ENCODE measurements at regions not wholly inside any gene's neighbourhood (a gene's known extent, or its start where the extent isn't known, plus 50 kb on each side); places are given as distances from the start of the nearest gene placed in this dataset.

DNA sequence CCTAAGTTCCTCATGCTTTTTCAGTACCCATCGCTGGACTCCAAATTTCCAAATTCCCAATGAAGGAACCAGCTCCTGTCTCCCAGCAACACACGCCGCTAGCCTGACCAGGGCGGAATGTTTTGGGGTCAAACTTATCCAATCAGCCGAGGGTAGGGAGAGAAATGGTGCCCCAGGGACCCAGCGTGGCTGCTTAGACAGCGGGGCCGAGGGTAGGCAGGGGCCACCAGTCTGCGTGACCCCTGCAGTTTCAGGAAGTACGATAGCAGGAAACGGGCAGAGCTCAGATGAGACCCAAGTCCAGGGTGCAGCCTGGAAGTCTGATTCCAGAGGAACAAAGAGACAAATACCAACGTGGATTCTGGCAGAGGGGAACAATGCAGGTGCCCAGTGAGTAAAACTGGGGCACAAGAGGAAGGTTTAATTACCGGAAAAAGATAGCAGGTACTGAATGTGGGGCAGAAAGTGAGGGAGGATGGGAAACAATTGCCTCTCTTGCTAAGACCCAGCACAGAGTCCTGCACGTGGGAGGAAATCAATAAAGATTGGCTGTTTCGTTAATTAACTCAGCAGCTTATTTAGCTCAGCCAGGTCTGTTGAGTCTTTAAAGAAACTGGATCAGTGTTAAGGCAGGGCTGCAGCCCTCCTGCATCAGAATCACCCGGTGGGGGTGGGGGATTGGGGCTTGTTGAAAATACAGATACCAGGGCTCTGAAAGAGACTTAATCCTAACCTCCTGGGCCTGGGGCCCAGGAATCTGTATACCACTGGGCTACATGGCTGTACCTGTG, 50.4 kb upstream of the NFE2L3 start:
- TF ChIP-seq TAF1 (IDR thresholded peaks at IDR 0.05; ENCODE audit: low read depth) (no peak), EP300 (conservative IDR thresholded peaks at IDR 0.05; ENCODE audit: poor library complexity, severe bottlenecking) (no peak), POLR2AphosphoS5 (IDR thresholded peaks at IDR 0.05) (no peak), SMC3 (conservative IDR thresholded peaks at IDR 0.05; ENCODE audit: poor library complexity) (no peak), EZH2 (IDR thresholded peaks at IDR 0.05; ENCODE audit: borderline replicate concordance, insufficient read depth, low read length, poor library complexity, severe bottlenecking) (no peak)
- TF ChIP-seq, protein P1, sequence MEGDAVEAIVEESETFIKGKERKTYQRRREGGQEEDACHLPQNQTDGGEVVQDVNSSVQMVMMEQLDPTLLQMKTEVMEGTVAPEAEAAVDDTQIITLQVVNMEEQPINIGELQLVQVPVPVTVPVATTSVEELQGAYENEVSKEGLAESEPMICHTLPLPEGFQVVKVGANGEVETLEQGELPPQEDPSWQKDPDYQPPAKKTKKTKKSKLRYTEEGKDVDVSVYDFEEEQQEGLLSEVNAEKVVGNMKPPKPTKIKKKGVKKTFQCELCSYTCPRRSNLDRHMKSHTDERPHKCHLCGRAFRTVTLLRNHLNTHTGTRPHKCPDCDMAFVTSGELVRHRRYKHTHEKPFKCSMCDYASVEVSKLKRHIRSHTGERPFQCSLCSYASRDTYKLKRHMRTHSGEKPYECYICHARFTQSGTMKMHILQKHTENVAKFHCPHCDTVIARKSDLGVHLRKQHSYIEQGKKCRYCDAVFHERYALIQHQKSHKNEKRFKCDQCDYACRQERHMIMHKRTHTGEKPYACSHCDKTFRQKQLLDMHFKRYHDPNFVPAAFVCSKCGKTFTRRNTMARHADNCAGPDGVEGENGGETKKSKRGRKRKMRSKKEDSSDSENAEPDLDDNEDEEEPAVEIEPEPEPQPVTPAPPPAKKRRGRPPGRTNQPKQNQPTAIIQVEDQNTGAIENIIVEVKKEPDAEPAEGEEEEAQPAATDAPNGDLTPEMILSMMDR (IDR thresholded peaks at IDR 0.05; ENCODE audit: poor library complexity, severe bottlenecking) = no peak
- TF ChIP-seq, protein P2, sequence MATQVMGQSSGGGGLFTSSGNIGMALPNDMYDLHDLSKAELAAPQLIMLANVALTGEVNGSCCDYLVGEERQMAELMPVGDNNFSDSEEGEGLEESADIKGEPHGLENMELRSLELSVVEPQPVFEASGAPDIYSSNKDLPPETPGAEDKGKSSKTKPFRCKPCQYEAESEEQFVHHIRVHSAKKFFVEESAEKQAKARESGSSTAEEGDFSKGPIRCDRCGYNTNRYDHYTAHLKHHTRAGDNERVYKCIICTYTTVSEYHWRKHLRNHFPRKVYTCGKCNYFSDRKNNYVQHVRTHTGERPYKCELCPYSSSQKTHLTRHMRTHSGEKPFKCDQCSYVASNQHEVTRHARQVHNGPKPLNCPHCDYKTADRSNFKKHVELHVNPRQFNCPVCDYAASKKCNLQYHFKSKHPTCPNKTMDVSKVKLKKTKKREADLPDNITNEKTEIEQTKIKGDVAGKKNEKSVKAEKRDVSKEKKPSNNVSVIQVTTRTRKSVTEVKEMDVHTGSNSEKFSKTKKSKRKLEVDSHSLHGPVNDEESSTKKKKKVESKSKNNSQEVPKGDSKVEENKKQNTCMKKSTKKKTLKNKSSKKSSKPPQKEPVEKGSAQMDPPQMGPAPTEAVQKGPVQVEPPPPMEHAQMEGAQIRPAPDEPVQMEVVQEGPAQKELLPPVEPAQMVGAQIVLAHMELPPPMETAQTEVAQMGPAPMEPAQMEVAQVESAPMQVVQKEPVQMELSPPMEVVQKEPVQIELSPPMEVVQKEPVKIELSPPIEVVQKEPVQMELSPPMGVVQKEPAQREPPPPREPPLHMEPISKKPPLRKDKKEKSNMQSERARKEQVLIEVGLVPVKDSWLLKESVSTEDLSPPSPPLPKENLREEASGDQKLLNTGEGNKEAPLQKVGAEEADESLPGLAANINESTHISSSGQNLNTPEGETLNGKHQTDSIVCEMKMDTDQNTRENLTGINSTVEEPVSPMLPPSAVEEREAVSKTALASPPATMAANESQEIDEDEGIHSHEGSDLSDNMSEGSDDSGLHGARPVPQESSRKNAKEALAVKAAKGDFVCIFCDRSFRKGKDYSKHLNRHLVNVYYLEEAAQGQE (IDR thresholded peaks at IDR 0.05; ENCODE audit: borderline replicate concordance) = no peak

Data from neural cell (in vitro differentiated cells).